Naive thymus-derived CD8-positive, alpha-beta T cell (primary cell): ENCODE measurements at regions not wholly inside any gene's neighbourhood (a gene's known extent, or its start where the extent isn't known, plus 50 kb on each side); places are given as distances from the start of the nearest gene placed in this dataset.

Experiments
- ATAC-seq, 2 donors: fragments of 150-1000 bp; cut with Tn5 transposase in 1 of 2; sonication (Bioruptor Pico), chemical (Tn5 transposase) in 1 of 2; 1 replicate in 1 of 2; 2 replicates in 1 of 2; pipeline ENCODE4 v1.10.0; 2021; ENCODE audit warnings: mild to moderate bottlenecking in 2 of 2, moderate library complexity in 2 of 2
- POLR2A ChIA-PET: fragments of 350-600 bp; sonication (Branson Sonifier 250); formaldehyde crosslinking; loops from one replicate; lab custom pipeline; 2021; ENCODE audit warnings: antibody characterized with exemption; lab: Charles Lee
- DNase-seq, 10 donors: peaks; one replicate each; pipeline versions ENCODE4 v3.0.0 to v3.0.0-alpha.2; 2020 to 2022
- H3K27ac Mint-ChIP-seq, 10 donors: one replicate each; pipeline ENCODE4 v1.8.0; 2020 to 2022; ENCODE audit warnings: mild to moderate bottlenecking in 10 of 10, mixed read lengths in 10 of 10, moderate library complexity in 4 of 10, inconsistent platforms in 1 of 10
- H3K27me3 Mint-ChIP-seq, 5 donors: one replicate each; pipeline ENCODE4 v1.8.0; 2021 to 2022; ENCODE audit warnings: mixed read lengths in 5 of 5
- H3K36me3 Mint-ChIP-seq, 3 donors: one replicate each; pipeline ENCODE4 v1.8.0; 2020 to 2022; ENCODE audit warnings: mixed read lengths in 3 of 3, mild to moderate bottlenecking in 2 of 3, inconsistent platforms in 1 of 3
- H3K4me1 Mint-ChIP-seq, 4 donors: one replicate each; pipeline ENCODE4 v1.8.0; 2021 to 2022; ENCODE audit warnings: mixed read lengths in 4 of 4
- H3K4me3 Mint-ChIP-seq, 10 donors: one replicate each; pipeline ENCODE4 v1.8.0; 2020 to 2022; ENCODE audit warnings: mild to moderate bottlenecking in 10 of 10, mixed read lengths in 10 of 10, moderate library complexity in 6 of 10, inconsistent platforms in 1 of 10
- H3K9me3 Mint-ChIP-seq, 9 donors: one replicate each; pipeline ENCODE4 v1.8.0; 2020 to 2022; ENCODE audit warnings: mixed read lengths in 9 of 9, mild to moderate bottlenecking in 3 of 9, inconsistent platforms in 1 of 9, moderate library complexity in 1 of 9

- POLR2A ChIA-PET: no interaction called here
- no peaks in the 10 kb centered on the region for H3K36me3 Mint-ChIP-seq
These were observed 175.2 kb upstream of the CITED2 start for GRCh38 chr6:139549561-139550070.

GRCh38 chr6:139547804-139548203 is 173.4 kb upstream of the CITED2 start:
- H3K9me3 Mint-ChIP-seq: peaks cover 0 to 2% (median 0%) of the 10 kb centered on the region in 9 donors
- no peak overlapping the region for H3K27ac Mint-ChIP-seq
- POLR2A ChIA-PET: no interaction called here
- no peak overlapping the region for H3K4me3 Mint-ChIP-seq
- H3K27me3 Mint-ChIP-seq: peaks cover 0 to 5% (median 0%) of the 10 kb centered on the region in 5 donors
- no peaks in the 10 kb centered on the region for H3K36me3 Mint-ChIP-seq
- no peak for DNase-seq
- no peaks in the 10 kb centered on the region for H3K4me1 Mint-ChIP-seq
- no peak for ATAC-seq

More at GRCh38 chr6:139549561-139550070, 175.2 kb upstream of the CITED2 start:
- Mint-ChIP-seq H3K9me3 (peaks cover 0 to 2% (median 0%) of the 10 kb centered on the region in 9 donors), H3K27me3 (peaks cover 0 to 5% (median 0%) of the 10 kb centered on the region in 5 donors), H3K27ac (no peak overlapping the region), H3K4me3 (no peak overlapping the region), H3K4me1 (no peaks in the 10 kb centered on the region)
- DNase-seq (no peak), ATAC-seq (no peak)

GRCh38 chr6:139547122-139547776 is 172.8 kb upstream of the CITED2 start:
- DNase-seq: no peak
- ATAC-seq: no peak
- Mint-ChIP-seq H3K4me3 (no peak overlapping the region), H3K9me3 (peaks cover 0 to 2% (median 0%) of the 10 kb centered on the region in 9 donors), H3K27me3 (peaks cover 0 to 5% (median 0%) of the 10 kb centered on the region in 5 donors), H3K4me1 (no peaks in the 10 kb centered on the region), H3K27ac (no peak overlapping the region), H3K36me3 (no peaks in the 10 kb centered on the region)
- POLR2A ChIA-PET: no interaction called here

- POLR2A ChIA-PET: no interaction called here
- H3K4me1 Mint-ChIP-seq: no peaks in the 10 kb centered on the region
- H3K36me3 Mint-ChIP-seq: no peaks in the 10 kb centered on the region
- DNase-seq (no peak), ATAC-seq (no peak)
- peaks cover 0 to 2% (median 0%) of the 10 kb centered on the region in 9 donors for H3K9me3 Mint-ChIP-seq
- no peak overlapping the region for H3K27ac Mint-ChIP-seq
- no peaks in the 10 kb centered on the region for H3K27me3 Mint-ChIP-seq
- H3K4me3 Mint-ChIP-seq: no peak overlapping the region
These were observed 171.6 kb upstream of the CITED2 start for GRCh38 chr6:139546106-139546472.

DNA sequence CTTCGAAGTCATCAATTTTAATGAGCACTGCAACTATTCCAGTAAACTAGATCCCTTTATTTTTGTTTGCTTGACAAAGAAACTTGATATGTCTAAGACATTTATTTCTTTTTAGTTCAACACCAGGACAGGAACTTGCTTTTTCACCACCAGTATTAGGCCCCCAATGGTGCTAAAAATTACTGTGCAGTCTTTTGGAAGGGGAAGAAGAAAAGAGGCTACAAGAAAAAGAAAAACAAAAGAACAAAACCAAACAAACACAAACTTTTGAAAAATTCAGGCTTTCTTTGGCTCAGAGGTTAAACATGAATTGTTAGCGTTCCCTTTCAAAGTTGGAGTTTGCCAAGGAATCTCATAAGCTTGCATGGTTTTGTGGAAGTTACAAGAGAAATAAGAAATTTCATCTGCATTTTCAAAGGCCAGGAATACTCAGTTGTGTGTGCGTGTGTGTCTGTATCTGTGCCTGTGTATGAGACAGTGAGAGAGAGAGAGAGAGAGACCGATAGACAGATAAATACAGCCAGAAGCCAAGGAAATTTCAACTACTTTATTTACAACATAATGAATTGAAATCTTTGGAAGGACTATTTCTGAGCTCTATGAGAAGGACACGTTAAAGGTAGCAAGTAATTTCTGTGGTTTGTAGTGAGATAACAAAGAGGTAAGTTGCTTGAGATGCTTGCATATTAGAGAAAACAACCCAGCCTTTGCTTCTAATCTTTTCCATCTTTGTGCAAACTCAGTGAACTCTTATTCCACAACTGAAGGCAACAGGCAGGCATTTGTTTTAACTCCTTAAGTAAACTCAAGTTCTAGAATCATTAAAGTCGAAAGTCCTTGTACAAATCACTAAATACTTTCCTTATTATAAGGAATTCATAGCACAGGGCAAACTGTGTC is 171.0 kb upstream of the CITED2 start:
- Mint-ChIP-seq H3K27ac (no peak overlapping the region), H3K36me3 (no peaks in the 10 kb centered on the region), H3K4me3 (no peak overlapping the region), H3K27me3 (no peaks in the 10 kb centered on the region), H3K9me3 (peaks cover 0 to 2% (median 0%) of the 10 kb centered on the region in 9 donors), H3K4me1 (peaks cover 2 to 6% (median 6%) of the 10 kb centered on the region in 4 donors)
- no peak for ATAC-seq
- POLR2A ChIA-PET: no interaction called here
- DNase-seq: no peak

DNA sequence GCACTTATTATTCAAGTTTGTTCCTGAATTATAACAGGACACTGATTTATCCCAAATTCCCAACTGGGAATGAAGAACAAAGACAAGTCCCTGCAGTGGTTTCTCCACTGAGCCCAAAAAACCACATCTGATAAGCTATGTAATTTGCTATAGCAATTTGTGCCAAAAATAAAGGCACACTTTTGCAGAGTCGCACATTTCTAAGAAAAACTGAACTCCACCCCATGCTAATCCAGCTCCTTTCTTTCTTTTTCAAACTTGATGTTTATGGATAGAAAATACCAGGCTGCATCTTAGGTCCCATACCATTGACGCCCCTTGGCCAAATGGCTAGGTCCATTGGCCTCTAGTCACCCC is 170.2 kb upstream of the CITED2 start:
- POLR2A ChIA-PET: no interaction called here
- Mint-ChIP-seq H3K9me3 (peaks cover 0 to 2% (median 0%) of the 10 kb centered on the region in 9 donors), H3K27me3 (no peaks in the 10 kb centered on the region), H3K36me3 (no peaks in the 10 kb centered on the region), H3K4me3 (no peak overlapping the region), H3K27ac (no peak overlapping the region), H3K4me1 (peaks cover 7 to 14% (median 14%) of the 10 kb centered on the region in 4 donors)
- DNase-seq (no peak), ATAC-seq (no peak)

DNA sequence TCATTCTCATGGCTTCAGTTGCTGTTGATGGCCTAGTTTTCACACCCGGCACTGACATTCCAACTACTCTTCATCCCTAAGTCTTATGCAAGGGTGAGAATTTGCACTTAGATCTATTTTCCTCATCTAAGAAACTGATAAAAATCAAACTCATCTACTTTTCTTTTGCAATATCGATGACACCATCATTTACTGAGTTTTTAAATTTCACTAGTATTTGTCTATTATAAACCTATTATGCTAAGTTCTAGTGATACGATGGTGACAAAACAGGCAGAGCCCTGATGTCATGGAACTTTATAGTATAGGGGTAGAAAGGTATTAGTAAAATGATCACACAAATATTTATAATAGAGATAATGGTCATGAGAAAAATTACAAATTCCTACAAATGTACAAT is 167.9 kb upstream of the CITED2 start:
- Mint-ChIP-seq H3K4me1 (peaks cover 8 to 18% (median 17%) of the 10 kb centered on the region in 4 donors), H3K4me3 (no peak overlapping the region), H3K27ac (no peak overlapping the region), H3K36me3 (no peaks in the 10 kb centered on the region), H3K27me3 (no peaks in the 10 kb centered on the region), H3K9me3 (no peaks in the 10 kb centered on the region)
- no peak for ATAC-seq
- no peak for DNase-seq
- POLR2A ChIA-PET: interaction anchor here (2.5 kb wide), 1 partner anchor 168 kb away, joined by 9 read pairs; the partner anchor contains the start of gene CITED2

DNA sequence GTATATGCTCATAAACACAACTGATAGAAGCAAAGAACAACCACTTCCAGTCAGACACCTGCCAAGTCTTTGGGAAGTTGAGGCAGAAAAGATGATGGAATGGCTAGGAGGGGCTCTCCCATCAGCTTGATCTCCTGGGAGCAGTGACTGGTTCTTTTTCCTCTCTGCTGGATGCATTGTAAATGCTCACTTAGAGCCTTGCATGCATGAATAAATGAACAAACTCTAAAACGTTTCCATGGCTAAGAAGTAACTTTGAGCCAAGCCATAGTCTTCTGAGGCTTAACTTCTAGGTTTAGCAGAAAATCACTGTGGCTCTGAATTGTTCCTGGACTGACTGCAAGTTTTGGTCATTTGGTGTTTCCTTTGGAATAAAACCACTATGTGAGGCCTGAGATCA is 166.4 kb upstream of the CITED2 start:
- H3K27me3 Mint-ChIP-seq: no peaks in the 10 kb centered on the region
- H3K36me3 Mint-ChIP-seq: no peaks in the 10 kb centered on the region
- ATAC-seq: no peak
- H3K4me3 Mint-ChIP-seq: peak overlapping the region in 5 of 10 donors; percentile 7 to 62 (median 53)
- POLR2A ChIA-PET: interaction anchor here (2.5 kb wide), 1 partner anchor 166 kb away, joined by 9 read pairs; the partner anchor contains the start of gene CITED2
- H3K4me1 Mint-ChIP-seq: peaks cover 8 to 20% (median 17%) of the 10 kb centered on the region in 4 donors
- H3K27ac Mint-ChIP-seq: peak overlapping the region in 4 of 10 donors; percentile 1 to 79 (median 71)
- no peaks in the 10 kb centered on the region for H3K9me3 Mint-ChIP-seq
- DNase-seq: no peak

DNA sequence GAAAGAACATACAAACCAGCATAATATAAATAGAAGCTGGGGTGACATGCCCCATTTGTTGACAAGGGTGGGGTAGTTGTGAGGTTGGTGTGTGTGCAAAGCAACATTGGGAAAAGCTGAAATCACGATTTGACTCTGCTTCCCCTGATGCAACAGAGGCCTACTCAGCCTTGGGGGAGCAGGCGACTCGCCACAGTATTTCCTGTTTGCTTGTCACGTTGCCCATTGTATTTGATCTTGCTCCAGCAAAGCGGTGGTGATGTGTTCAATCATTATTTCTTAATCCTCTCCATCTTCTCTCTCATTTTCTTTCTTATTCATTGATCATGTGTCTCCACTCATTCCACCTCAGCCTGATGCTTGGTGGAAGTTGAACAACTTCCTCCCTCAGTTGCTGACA is 165.8 kb upstream of the CITED2 start:
- DNase-seq (peak in 7 of 10 donors; percentile 1 to 45 (median 22)), ATAC-seq (peak; percentile 82 to 85)
- peaks cover 8 to 21% (median 17%) of the 10 kb centered on the region in 4 donors for H3K4me1 Mint-ChIP-seq
- POLR2A ChIA-PET: interaction anchor here (2.5 kb wide), 1 partner anchor 166 kb away, joined by 9 read pairs; the partner anchor contains the start of gene CITED2
- H3K4me3 Mint-ChIP-seq: peak overlapping the region in 6 of 10 donors; percentile 7 to 62 (median 52)
- H3K9me3 Mint-ChIP-seq: no peaks in the 10 kb centered on the region
- H3K27ac Mint-ChIP-seq: peak overlapping the region in 8 of 10 donors; percentile 1 to 79 (median 71)
- H3K36me3 Mint-ChIP-seq: no peaks in the 10 kb centered on the region
- no peaks in the 10 kb centered on the region for H3K27me3 Mint-ChIP-seq

- Mint-ChIP-seq H3K36me3 (no peaks in the 10 kb centered on the region), H3K4me1 (peaks cover 8 to 22% (median 18%) of the 10 kb centered on the region in 4 donors), H3K4me3 (peak overlapping the region in 4 of 10 donors; percentile 7 to 52 (median 43)), H3K9me3 (no peaks in the 10 kb centered on the region), H3K27me3 (no peaks in the 10 kb centered on the region), H3K27ac (peak overlapping the region in 6 of 10 donors; percentile 1 to 79 (median 70))
- peak in 1 of 2 donors; percentile 14 for ATAC-seq
- no peak for DNase-seq
- POLR2A ChIA-PET: interaction anchor here (2.5 kb wide), 1 partner anchor 165 kb away, joined by 9 read pairs; the partner anchor contains the start of gene CITED2
These were observed 165.4 kb upstream of the CITED2 start for GRCh38 chr6:139539852-139540251.

GRCh38 chr6:139538366-139538765 is 163.9 kb upstream of the CITED2 start:
- Mint-ChIP-seq H3K9me3 (no peaks in the 10 kb centered on the region), H3K4me1 (peaks cover 12 to 37% (median 32%) of the 10 kb centered on the region in 4 donors), H3K27me3 (no peaks in the 10 kb centered on the region), H3K27ac (no peak overlapping the region), H3K4me3 (no peak overlapping the region), H3K36me3 (no peaks in the 10 kb centered on the region)
- DNase-seq (no peak), ATAC-seq (no peak)
- POLR2A ChIA-PET: interaction anchor here (0.6 kb wide), 1 partner anchor 401 kb away, joined by 3 read pairs; no protein-coding TSS in a partner anchor

DNA sequence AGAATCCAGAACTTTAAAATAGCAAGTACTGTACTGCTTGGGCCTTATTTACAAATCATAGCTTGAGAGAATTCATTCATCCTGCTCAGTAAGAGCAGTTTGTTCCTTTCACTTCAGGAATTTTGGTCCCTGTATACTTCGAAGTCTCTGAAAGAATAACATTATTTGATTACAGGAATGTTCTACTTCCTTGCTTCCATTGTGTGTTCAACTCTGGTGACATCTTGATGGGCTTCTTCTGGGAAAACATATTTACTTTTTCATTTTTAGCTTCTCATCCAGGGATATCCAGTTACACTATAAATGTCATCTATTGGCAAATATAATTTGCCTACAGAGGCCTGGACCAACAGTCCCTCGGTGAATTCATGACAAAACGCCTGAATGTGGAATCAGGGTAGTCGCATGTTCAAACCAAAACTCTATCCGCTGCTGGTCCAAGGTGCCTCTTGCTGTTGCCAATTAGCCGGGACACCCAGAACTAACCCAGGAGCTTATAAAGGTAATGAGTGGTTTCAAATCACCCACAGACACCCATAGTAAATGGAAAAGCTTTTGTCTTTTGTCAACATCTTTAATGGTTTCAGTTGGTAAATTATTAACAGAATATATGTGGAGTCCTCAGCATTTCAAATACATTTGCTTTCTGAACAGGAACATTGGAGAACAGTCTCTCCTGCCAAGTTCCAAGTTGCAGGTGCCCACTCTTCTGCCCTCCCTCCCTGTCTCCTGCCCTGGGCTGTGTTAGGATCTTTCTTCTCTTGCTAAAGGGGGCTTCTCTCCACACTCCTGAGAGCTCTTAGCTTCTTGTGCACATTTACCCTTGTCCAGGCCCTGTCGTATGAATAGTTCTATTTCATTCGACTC is 162.5 kb upstream of the CITED2 start:
- peak overlapping the region in 1 of 10 donors; percentile 6 for H3K27ac Mint-ChIP-seq
- POLR2A ChIA-PET: interaction anchor here (0.9 kb wide), 1 partner anchor 163 kb away, joined by 3 read pairs; the partner anchor contains the start of gene CITED2
- H3K4me3 Mint-ChIP-seq: no peak overlapping the region
- peaks cover 12 to 40% (median 33%) of the 10 kb centered on the region in 4 donors for H3K4me1 Mint-ChIP-seq
- no peak for ATAC-seq
- DNase-seq: no peak
- H3K36me3 Mint-ChIP-seq: no peaks in the 10 kb centered on the region
- H3K27me3 Mint-ChIP-seq: no peaks in the 10 kb centered on the region
- no peaks in the 10 kb centered on the region for H3K9me3 Mint-ChIP-seq
